Neural cell (in vitro differentiated cells): ENCODE measurements at regions not wholly inside any gene's neighbourhood (a gene's known extent, or its start where the extent isn't known, plus 50 kb on each side); places are given as distances from the start of the nearest gene placed in this dataset.

ENCODE experiments used
- CTCF ChIP-seq: fragments of 450-650 bp; IDR thresholded peaks from 2 replicates; pipeline ENCODE4 v1.5.1; 2014; ENCODE audit warnings: antibody characterized with exemption, mild to moderate bottlenecking, moderate library complexity; ENCODE audit not compliant: poor library complexity, severe bottlenecking
- EP300 ChIP-seq: fragments of 450-650 bp; conservative IDR thresholded peaks from 2 replicates; pipeline ENCODE4 v1.6.1; 2014; ENCODE audit warnings: antibody characterized with exemption, mild to moderate bottlenecking, moderate library complexity; ENCODE audit not compliant: poor library complexity, severe bottlenecking
- EZH2 ChIP-seq: fragments of 200-600, 300-800 bp; shearing (Covaris generic), sonication (generic); IDR thresholded peaks from 2 replicates; pipeline ENCODE4 v1.6.1; 2014; ENCODE audit warnings: antibody characterized with exemption, low read length, borderline replicate concordance, mild to moderate bottlenecking; ENCODE audit not compliant: insufficient read depth, poor library complexity, severe bottlenecking
- POLR2AphosphoS5 ChIP-seq: IDR thresholded peaks from 2 replicates; pipeline ENCODE4 v1.6.1; 2012
- TAF1 ChIP-seq: IDR thresholded peaks from 2 replicates; pipeline ENCODE4 v1.6.1; 2012; ENCODE audit warnings: low read depth
- TF ChIP-seq, protein P1 (sequence below): IDR thresholded peaks from 2 replicates; pipeline ENCODE4 v1.6.1; 2012; ENCODE audit warnings: borderline replicate concordance

DNA sequence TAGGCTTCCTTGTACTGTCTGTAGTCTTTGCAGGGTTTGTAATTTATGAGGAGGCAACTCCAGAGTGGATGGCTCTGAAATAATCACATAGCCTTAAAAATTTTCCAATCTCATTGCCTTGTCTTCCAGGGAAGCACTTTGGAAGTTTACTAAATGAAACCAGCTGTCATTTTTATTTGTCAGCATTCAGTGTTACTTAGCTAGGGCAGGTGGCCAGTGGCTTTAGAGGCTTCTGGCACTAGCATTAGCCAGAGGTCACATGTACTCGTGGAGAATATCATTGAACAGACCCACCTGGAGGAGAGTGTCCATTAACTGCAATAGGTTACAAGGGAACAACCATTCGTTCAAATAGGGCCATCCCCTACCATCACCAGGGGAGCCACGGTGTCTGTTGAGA lies 160.3 kb upstream of the SLC28A3 start:
- TF ChIP-seq CTCF, result no peak
- no peak for TF ChIP-seq EZH2
- TF ChIP-seq, protein P1, sequence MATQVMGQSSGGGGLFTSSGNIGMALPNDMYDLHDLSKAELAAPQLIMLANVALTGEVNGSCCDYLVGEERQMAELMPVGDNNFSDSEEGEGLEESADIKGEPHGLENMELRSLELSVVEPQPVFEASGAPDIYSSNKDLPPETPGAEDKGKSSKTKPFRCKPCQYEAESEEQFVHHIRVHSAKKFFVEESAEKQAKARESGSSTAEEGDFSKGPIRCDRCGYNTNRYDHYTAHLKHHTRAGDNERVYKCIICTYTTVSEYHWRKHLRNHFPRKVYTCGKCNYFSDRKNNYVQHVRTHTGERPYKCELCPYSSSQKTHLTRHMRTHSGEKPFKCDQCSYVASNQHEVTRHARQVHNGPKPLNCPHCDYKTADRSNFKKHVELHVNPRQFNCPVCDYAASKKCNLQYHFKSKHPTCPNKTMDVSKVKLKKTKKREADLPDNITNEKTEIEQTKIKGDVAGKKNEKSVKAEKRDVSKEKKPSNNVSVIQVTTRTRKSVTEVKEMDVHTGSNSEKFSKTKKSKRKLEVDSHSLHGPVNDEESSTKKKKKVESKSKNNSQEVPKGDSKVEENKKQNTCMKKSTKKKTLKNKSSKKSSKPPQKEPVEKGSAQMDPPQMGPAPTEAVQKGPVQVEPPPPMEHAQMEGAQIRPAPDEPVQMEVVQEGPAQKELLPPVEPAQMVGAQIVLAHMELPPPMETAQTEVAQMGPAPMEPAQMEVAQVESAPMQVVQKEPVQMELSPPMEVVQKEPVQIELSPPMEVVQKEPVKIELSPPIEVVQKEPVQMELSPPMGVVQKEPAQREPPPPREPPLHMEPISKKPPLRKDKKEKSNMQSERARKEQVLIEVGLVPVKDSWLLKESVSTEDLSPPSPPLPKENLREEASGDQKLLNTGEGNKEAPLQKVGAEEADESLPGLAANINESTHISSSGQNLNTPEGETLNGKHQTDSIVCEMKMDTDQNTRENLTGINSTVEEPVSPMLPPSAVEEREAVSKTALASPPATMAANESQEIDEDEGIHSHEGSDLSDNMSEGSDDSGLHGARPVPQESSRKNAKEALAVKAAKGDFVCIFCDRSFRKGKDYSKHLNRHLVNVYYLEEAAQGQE, result no peak
- TF ChIP-seq TAF1, result no peak
- no peak for TF ChIP-seq EP300
- no peak for TF ChIP-seq POLR2AphosphoS5
